Cardiac fibroblast (primary cell): ENCODE measurements at regions not wholly inside any gene's neighbourhood (a gene's known extent, or its start where the extent isn't known, plus 50 kb on each side); places are given as distances from the start of the nearest gene placed in this dataset.
"Not testable (repeated sequence)": the region's sequence is repeated elsewhere in the genome, so short reads cannot be mapped to it uniquely, and the experiment has no call there.

ENCODE experiments used
- DNase-seq, 2 donors: peaks; one replicate each; pipeline versions ENCODE4 v3.0.0 to v3.0.0-alpha.2; 2010; ENCODE audit warnings: low read depth in 2 of 2
- H3K4me3 ChIP-seq, 2 donors: replicated peaks in 1 of 2; 1 replicate in 1 of 2; 2 replicates in 1 of 2; pipeline ENCODE4 v1.5.1; 2011; ENCODE audit warnings: low read depth in 2 of 2, low read length in 2 of 2, mild to moderate bottlenecking in 2 of 2, moderate library complexity in 1 of 2
- TF ChIP-seq, protein P1 (sequence below): IDR thresholded peaks from one replicate; pipeline ENCODE4 v1.5.1; 2011; ENCODE audit warnings: low read depth, mild to moderate bottlenecking, low read length, inconsistent platforms

GRCh38 chr1:199512037-199512710 is 515.3 kb upstream of the NR5A2 start:
- TF ChIP-seq, protein P1, sequence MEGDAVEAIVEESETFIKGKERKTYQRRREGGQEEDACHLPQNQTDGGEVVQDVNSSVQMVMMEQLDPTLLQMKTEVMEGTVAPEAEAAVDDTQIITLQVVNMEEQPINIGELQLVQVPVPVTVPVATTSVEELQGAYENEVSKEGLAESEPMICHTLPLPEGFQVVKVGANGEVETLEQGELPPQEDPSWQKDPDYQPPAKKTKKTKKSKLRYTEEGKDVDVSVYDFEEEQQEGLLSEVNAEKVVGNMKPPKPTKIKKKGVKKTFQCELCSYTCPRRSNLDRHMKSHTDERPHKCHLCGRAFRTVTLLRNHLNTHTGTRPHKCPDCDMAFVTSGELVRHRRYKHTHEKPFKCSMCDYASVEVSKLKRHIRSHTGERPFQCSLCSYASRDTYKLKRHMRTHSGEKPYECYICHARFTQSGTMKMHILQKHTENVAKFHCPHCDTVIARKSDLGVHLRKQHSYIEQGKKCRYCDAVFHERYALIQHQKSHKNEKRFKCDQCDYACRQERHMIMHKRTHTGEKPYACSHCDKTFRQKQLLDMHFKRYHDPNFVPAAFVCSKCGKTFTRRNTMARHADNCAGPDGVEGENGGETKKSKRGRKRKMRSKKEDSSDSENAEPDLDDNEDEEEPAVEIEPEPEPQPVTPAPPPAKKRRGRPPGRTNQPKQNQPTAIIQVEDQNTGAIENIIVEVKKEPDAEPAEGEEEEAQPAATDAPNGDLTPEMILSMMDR = no peak
- no peak overlapping the region for H3K4me3 ChIP-seq
- DNase-seq = no peak

GRCh38 chr1:199515261-199515660 is 512.2 kb upstream of the NR5A2 start:
- no peak for DNase-seq
- TF ChIP-seq, protein P1 = no peak
- no peak overlapping the region for H3K4me3 ChIP-seq

- DNase-seq = peak in 1 of 2 donors; percentile 1
- TF ChIP-seq, protein P1 = no peak
- H3K4me3 ChIP-seq = no peak overlapping the region
Observed at GRCh38 chr1:199522338-199522737, 505.2 kb upstream of the NR5A2 start.

- no peak overlapping the region for H3K4me3 ChIP-seq
- TF ChIP-seq, protein P1 = no peak
Observed at GRCh38 chr1:199522936-199523335, 504.6 kb upstream of the NR5A2 start.

DNA sequence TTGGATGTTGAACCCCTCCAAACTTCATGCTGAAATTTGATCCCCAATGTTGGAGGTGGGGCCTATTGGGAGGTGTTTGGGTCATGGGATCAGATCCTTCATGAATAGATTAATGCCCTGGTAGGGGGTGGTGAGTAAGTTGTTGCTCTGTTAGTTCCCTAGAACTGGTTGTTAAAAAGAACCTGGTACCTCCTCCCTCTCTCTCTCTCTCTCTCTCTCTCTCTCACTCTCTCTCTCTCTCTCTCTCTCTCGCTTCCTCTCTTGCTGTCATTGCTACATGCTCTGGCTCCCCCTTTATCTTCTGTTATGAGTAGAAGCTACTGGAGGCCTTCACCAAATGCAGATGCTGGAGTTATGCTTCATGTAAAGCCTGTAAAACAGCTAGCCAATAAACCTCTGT is 498.2 kb upstream of the NR5A2 start:
- no peak overlapping the region for H3K4me3 ChIP-seq
- DNase-seq = no peak
- TF ChIP-seq, protein P1 = no peak

More at GRCh38 chr1:199522936-199523335, 504.6 kb upstream of the NR5A2 start:
- DNase-seq = peak in 1 of 2 donors; percentile 22

DNA sequence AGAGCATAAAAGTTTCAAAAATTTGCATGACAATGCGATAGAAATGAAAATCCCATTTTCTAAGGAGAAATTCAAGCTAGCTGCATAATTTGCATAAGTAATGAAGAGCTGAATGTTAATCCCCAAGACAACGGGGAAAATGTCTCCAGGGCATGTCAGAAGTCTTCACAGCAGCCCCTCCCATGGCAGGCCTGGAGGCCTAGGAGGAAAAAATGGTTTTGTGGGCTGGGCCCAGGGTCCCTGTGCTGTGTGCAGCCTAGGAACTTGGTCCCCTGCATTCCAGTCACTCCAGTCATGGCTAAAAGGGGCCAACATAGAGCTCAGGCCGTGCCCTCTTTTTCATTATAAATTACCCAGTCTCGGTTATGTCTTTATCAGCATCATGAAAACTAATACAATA is 494.1 kb upstream of the NR5A2 start:
- not testable (repeated sequence) for H3K4me3 ChIP-seq, DNase-seq

DNA sequence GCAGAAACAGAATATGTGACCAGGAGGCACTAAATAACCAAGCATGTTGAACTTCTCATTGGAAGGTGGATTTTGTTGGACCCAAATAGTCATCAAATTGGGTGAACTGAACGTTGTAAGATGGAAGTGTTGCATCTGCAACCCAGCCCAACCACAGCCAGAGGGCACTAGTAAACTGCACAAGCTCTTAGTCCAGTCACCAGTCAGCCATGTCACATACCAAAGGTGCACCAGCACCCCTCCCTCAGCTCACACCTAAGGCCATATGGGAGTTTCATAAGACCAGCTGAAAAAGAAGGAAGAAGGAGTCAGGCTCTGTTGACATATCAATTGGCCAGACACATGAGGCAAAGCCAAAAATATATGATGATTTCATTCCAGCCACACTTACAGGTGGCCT is 481.7 kb upstream of the NR5A2 start:
- DNase-seq = peak; percentile 3 to 16
- TF ChIP-seq, protein P1 = peak; percentile 38
- no peak overlapping the region for H3K4me3 ChIP-seq
